Keratinocyte (primary cell): ENCODE measurements at regions not wholly inside any gene's neighbourhood (a gene's known extent, or its start where the extent isn't known, plus 50 kb on each side); places are given as distances from the start of the nearest gene placed in this dataset.
"Not testable (repeated sequence)": the region's sequence is repeated elsewhere in the genome, so short reads cannot be mapped to it uniquely, and the experiment has no call there.

ENCODE experiments used
- DNase-seq: peaks from one replicate; pipeline ENCODE4 v3.0.0-alpha.2; 2011; ENCODE audit warnings: low read depth, missing footprints, low spot score
- FAIRE-seq: peaks from 2 replicates; lab custom pipeline; 2011; peaks lifted over from hg19 to GRCh38; lab: Jason Lieb, UNC
- H2AFZ ChIP-seq: 2 replicates; pipeline ENCODE4 v1.6.0; 2012; ENCODE audit warnings: low read length, control low read depth, inconsistent platforms; ENCODE audit not compliant: control insufficient read depth
- H3K27ac ChIP-seq: 2 replicates; pipeline ENCODE4 v1.5.1; 2011; ENCODE audit warnings: low read length; ENCODE audit not compliant: control insufficient read depth, insufficient read depth
- H3K27me3 ChIP-seq: 3 replicates; pipeline ENCODE4 v1.6.0; 2011; ENCODE audit warnings: low read length; ENCODE audit not compliant: control insufficient read depth, insufficient read depth; ENCODE audit errors: extremely low read depth
- H3K36me3 ChIP-seq, 2 experiments: 2 replicates in 1 of 2; 3 replicates in 1 of 2; pipeline ENCODE4 v1.5.1; 2011; ENCODE audit warnings: low read length in 2 of 2, mild to moderate bottlenecking in 1 of 2; ENCODE audit not compliant: control insufficient read depth in 2 of 2, insufficient read depth in 2 of 2; ENCODE audit errors: extremely low read depth in 1 of 2
- H3K4me1 ChIP-seq: 3 replicates; pipeline ENCODE4 v1.5.1; 2011; ENCODE audit warnings: low read length; ENCODE audit not compliant: control insufficient read depth, insufficient read depth; ENCODE audit errors: extremely low read depth
- H3K4me2 ChIP-seq: 3 replicates; pipeline ENCODE4 v1.6.0; 2011; ENCODE audit warnings: low read depth, low read length; ENCODE audit not compliant: control insufficient read depth, insufficient read depth; ENCODE audit errors: extremely low read depth
- H3K4me3 ChIP-seq, 3 experiments: fragments of 200-600 bp in 1 of 3; sonication (generic) in 1 of 3; 2 replicates in 2 of 3; 3 replicates in 1 of 3; pipeline ENCODE4 v1.5.1; 2011 to 2016; ENCODE audit warnings: low read length in 3 of 3, mild to moderate bottlenecking in 3 of 3, control low read depth in 2 of 3, inconsistent platforms in 1 of 3, low read depth in 1 of 3, mixed read lengths in 1 of 3, mixed run types in 1 of 3, moderate library complexity in 1 of 3; ENCODE audit not compliant: control insufficient read depth in 2 of 3, insufficient read depth in 2 of 3; ENCODE audit errors: extremely low read depth in 1 of 3
- H3K79me2 ChIP-seq: 2 replicates; pipeline ENCODE4 v1.6.0; 2012; ENCODE audit warnings: low read length; ENCODE audit not compliant: control insufficient read depth, insufficient read depth
- H3K9ac ChIP-seq: 3 replicates; pipeline ENCODE4 v1.6.0; 2011; ENCODE audit warnings: low read length; ENCODE audit not compliant: control insufficient read depth, insufficient read depth; ENCODE audit errors: extremely low read depth
- H3K9me1 ChIP-seq: 3 replicates; pipeline ENCODE4 v1.6.0; 2011; ENCODE audit warnings: low read length; ENCODE audit not compliant: control insufficient read depth, insufficient read depth; ENCODE audit errors: extremely low read depth
- H3K9me3 ChIP-seq: 2 replicates; pipeline ENCODE4 v1.5.1; 2012; ENCODE audit warnings: low read depth, low read length; ENCODE audit not compliant: control insufficient read depth
- H4K20me1 ChIP-seq: 3 replicates; pipeline ENCODE4 v1.6.0; 2011; ENCODE audit warnings: low read length; ENCODE audit not compliant: control insufficient read depth, insufficient read depth; ENCODE audit errors: extremely low read depth
- CTCF ChIP-seq, 3 experiments: IDR thresholded peaks in 1 of 3; conservative IDR thresholded peaks in 1 of 3; optimal IDR thresholded peaks in 1 of 3; 2 replicates in 2 of 3; 3 replicates in 1 of 3; pipeline versions ENCODE3 to v1.5.1; 2011; ENCODE audit warnings: low read length in 3 of 3, mild to moderate bottlenecking in 3 of 3, moderate library complexity in 2 of 3, control low read depth in 1 of 3, inconsistent platforms in 1 of 3; ENCODE audit not compliant: insufficient read depth in 2 of 3; ENCODE audit errors: extremely low read depth in 1 of 3
- EZH2 ChIP-seq: IDR thresholded peaks from one replicate; pipeline ENCODE4 v1.6.1; 2012; ENCODE audit warnings: inconsistent platforms, mild to moderate bottlenecking, low read length, moderate library complexity
- dilution Hi-C: fragments of 300-500 bp; cut with MboI; formaldehyde crosslinking; loops from one replicate; pipeline ENCODE4 v1.7.0; 2020; ENCODE audit warnings: low sequenced_read_pairs; ENCODE audit not compliant: extremely low pct_ligation_motif_present

- Histone ChIP-seq H3K9me3 (no peaks in the 10 kb centered on the region), H3K4me3 (no peak overlapping the region), H3K4me1 (no peaks in the 10 kb centered on the region), H3K9me1 (no peaks in the 10 kb centered on the region), H2AFZ (no peak overlapping the region), H3K27me3 (no peaks in the 10 kb centered on the region), H3K4me2 (no peak overlapping the region), H3K79me2 (no peaks in the 10 kb centered on the region), H3K27ac (no peak overlapping the region), H3K9ac (no peak overlapping the region), H4K20me1 (no peaks in the 10 kb centered on the region), H3K36me3 (no peaks in the 10 kb centered on the region)
- dilution Hi-C loops, result no loop called here
- DNase-seq (no peak), FAIRE-seq (no peak)
- TF ChIP-seq EZH2, result no peak
- TF ChIP-seq CTCF (optimal IDR thresholded peaks at IDR 0.05 in 1 of 3, IDR thresholded peaks at IDR 0.05 in 1 of 3, conservative IDR thresholded peaks at IDR 0.05 in 1 of 3; ENCODE audit: extremely low read depth in 1 of 3, insufficient read depth in 2 of 3, low read length in 3 of 3), result no peak
Observed at GRCh38 chr5:111958851-111959250, 201.9 kb upstream of the NREP start.

- DNase-seq, H3K4me2 ChIP-seq, H3K4me3 ChIP-seq, H3K9ac ChIP-seq, dilution Hi-C loops, H3K27ac ChIP-seq, H2AFZ ChIP-seq, H3K9me1 ChIP-seq, H3K9me3 ChIP-seq, H3K36me3 ChIP-seq, H3K79me2 ChIP-seq, FAIRE-seq, H3K4me1 ChIP-seq, H4K20me1 ChIP-seq, H3K27me3 ChIP-seq: not testable (repeated sequence)
Observed at GRCh38 chr5:111956765-111957164, 199.8 kb upstream of the NREP start.
